SK-N-SH (cell line): ENCODE measurements at regions not wholly inside any gene's neighbourhood (a gene's known extent, or its start where the extent isn't known, plus 50 kb on each side); places are given as distances from the start of the nearest gene placed in this dataset.

ENCODE experiments used
- CTCF ChIA-PET: fragments of 300-600, 350-600 bp; formaldehyde crosslinking; extraction: SDS; loops from one replicate; lab custom pipeline; 2021; lab: Yijun Ruan, JAX
- POLR2A ChIA-PET: fragments of 350-600 bp; sonication (Branson Sonifier 250); formaldehyde crosslinking; extraction: SDS; loops from one replicate; lab custom pipeline; 2020; ENCODE audit warnings: antibody characterized with exemption, inconsistent platforms; lab: Yijun Ruan, JAX
- DNase-seq: peaks from one replicate; pipeline ENCODE4 v3.0.0; 2012
- H2AFZ ChIP-seq: fragments of 200-600 bp; sonication (generic); 2 replicates; pipeline ENCODE4 v1.8.1; 2016; ENCODE audit warnings: antibody characterized with exemption, mild to moderate bottlenecking, low read depth
- H3F3A ChIP-seq: fragments of 200-600 bp; sonication (generic); replicated peaks from 2 replicates; pipeline ENCODE3; 2016; ENCODE audit warnings: antibody characterized with exemption, mild to moderate bottlenecking; ENCODE audit not compliant: insufficient read depth
- H3K27ac ChIP-seq, 2 experiments: fragments of 200-500 bp in 1 of 2; fragments of 200-600 bp in 1 of 2; sonication (Bioruptor generic) in 1 of 2; sonication (generic), shearing (Covaris generic) in 1 of 2; 2 replicates each; pipeline versions ENCODE4 v1.5.1 to v1.6.1; 2014 to 2016; ENCODE audit warnings: low read depth in 2 of 2, inconsistent platforms in 1 of 2, low read length in 1 of 2, mild to moderate bottlenecking in 1 of 2, mixed read lengths in 1 of 2
- H3K27me3 ChIP-seq: fragments of 200-600 bp; sonication (generic), shearing (Covaris generic); 2 replicates; pipeline ENCODE4 v1.6.1; 2016; ENCODE audit warnings: mixed run types; ENCODE audit not compliant: insufficient read depth
- H3K36me3 ChIP-seq, 2 experiments: fragments of 200-500 bp in 1 of 2; fragments of 200-600 bp in 1 of 2; sonication (Bioruptor generic) in 1 of 2; sonication (generic) in 1 of 2; replicated peaks in 1 of 2; 2 replicates each; pipeline versions ENCODE3 to v1.5.1; 2014 to 2016; ENCODE audit warnings: low read length in 1 of 2, mild to moderate bottlenecking in 1 of 2; ENCODE audit not compliant: insufficient read depth in 2 of 2, control insufficient read depth in 1 of 2
- H3K4me1 ChIP-seq, 2 experiments: fragments of 200-500 bp in 1 of 2; fragments of 200-600 bp in 1 of 2; sonication (Bioruptor generic) in 1 of 2; sonication (generic), shearing (Covaris generic) in 1 of 2; 2 replicates each; pipeline versions ENCODE4 v1.5.1 to v1.6.1; 2014 to 2016; ENCODE audit warnings: low read depth in 1 of 2, low read length in 1 of 2, mixed run types in 1 of 2; ENCODE audit not compliant: insufficient read depth in 2 of 2, control insufficient read depth in 1 of 2
- H3K4me2 ChIP-seq: fragments of 200-600 bp; sonication (generic), shearing (Covaris generic); 2 replicates; pipeline ENCODE4 v1.6.1; 2017; ENCODE audit warnings: mixed run types
- H3K4me3 ChIP-seq, 2 experiments: fragments of 200-500 bp in 1 of 2; fragments of 200-600 bp in 1 of 2; sonication (Bioruptor generic) in 1 of 2; sonication (generic), shearing (Covaris generic) in 1 of 2; 2 replicates each; pipeline versions ENCODE4 v1.5.1 to v1.8.1; 2014 to 2016; ENCODE audit warnings: low read depth in 2 of 2, inconsistent platforms in 1 of 2, low read length in 1 of 2, mild to moderate bottlenecking in 1 of 2, mixed read lengths in 1 of 2, moderate library complexity in 1 of 2
- H3K79me2 ChIP-seq: fragments of 200-600 bp; sonication (generic); 2 replicates; pipeline ENCODE4 v1.8.1; 2017; ENCODE audit warnings: mild to moderate bottlenecking; ENCODE audit not compliant: insufficient read depth
- H3K9ac ChIP-seq: fragments of 200-600 bp; sonication (generic); 2 replicates; pipeline ENCODE4 v1.6.1; 2017; ENCODE audit warnings: mixed run types
- H3K9me2 ChIP-seq: fragments of 200-600 bp; sonication (generic); 2 replicates; pipeline ENCODE4 v1.6.1; 2017; ENCODE audit warnings: mixed run types
- H3K9me3 ChIP-seq: fragments of 200-600 bp; sonication (generic); 2 replicates; pipeline ENCODE4 v1.6.1; 2017; ENCODE audit warnings: mixed run types, mild to moderate bottlenecking, moderate library complexity
- H4K20me1 ChIP-seq: fragments of 200-600 bp; sonication (generic); 2 replicates; pipeline ENCODE4 v1.6.1; 2017; ENCODE audit warnings: mild to moderate bottlenecking, mixed run types; ENCODE audit not compliant: insufficient read depth
- CHD2 ChIP-seq: fragments of 150-350 bp; IDR thresholded peaks from 2 replicates; pipeline ENCODE4 v1.6.1; 2018; ENCODE audit warnings: low read length; ENCODE audit not compliant: partially characterized antibody
- CTCF ChIP-seq: fragments of 200-600 bp; sonication (generic); IDR thresholded peaks from 2 replicates; pipeline ENCODE4 v1.6.1; 2017; ENCODE audit warnings: antibody characterized with exemption, mild to moderate bottlenecking, moderate library complexity
- ELF1 ChIP-seq: IDR thresholded peaks from 2 replicates; pipeline ENCODE4 v1.4.0; 2012
- GATA2 ChIP-seq: sonication (generic); formaldehyde crosslinking; IDR thresholded peaks from 2 replicates; pipeline ENCODE4 v1.5.0; 2020; ENCODE audit warnings: mild to moderate bottlenecking, missing genetic modification reagents
- JUND ChIP-seq: IDR thresholded peaks from 2 replicates; pipeline ENCODE4 v1.4.0; 2012
- MXI1 ChIP-seq: IDR thresholded peaks from 2 replicates; pipeline ENCODE4 v1.6.1; 2012; ENCODE audit warnings: mild to moderate bottlenecking, low read depth, low read length, improper control_type of control experiment
- NFIC ChIP-seq: IDR thresholded peaks from 2 replicates; pipeline ENCODE4 v1.4.0; 2012; ENCODE audit warnings: borderline replicate concordance
- PBX3 ChIP-seq: IDR thresholded peaks from 2 replicates; pipeline ENCODE4; 2012
- RAD21 ChIP-seq: IDR thresholded peaks from 2 replicates; pipeline ENCODE4 v1.6.1; 2012; ENCODE audit warnings: mild to moderate bottlenecking, low read length
- RCOR1 ChIP-seq: fragments of 150-350 bp; IDR thresholded peaks from 2 replicates; pipeline ENCODE4 v1.6.1; 2017; ENCODE audit warnings: antibody characterized with exemption, low read length
- RFX5 ChIP-seq: IDR thresholded peaks from 2 replicates; pipeline ENCODE4 v1.6.1; 2012; ENCODE audit warnings: mild to moderate bottlenecking, improper control_type of control experiment, low read length
- SIN3A ChIP-seq: IDR thresholded peaks from 2 replicates; pipeline ENCODE4 v1.6.1; 2012; ENCODE audit warnings: low read depth, mild to moderate bottlenecking, low read length, moderate library complexity, borderline replicate concordance
- USF1 ChIP-seq: IDR thresholded peaks from 2 replicates; pipeline ENCODE4 v1.4.0; 2012; ENCODE audit warnings: low read depth, borderline replicate concordance
- WGBS: methylation state at CpG from one replicate; pipeline ENCODE4 v1.1.6; 2017; ENCODE audit warnings: low lambda C conversion rate; 5-methylcytosine and 5-hydroxymethylcytosine counted together
- TF ChIP-seq, protein P1 (sequence below): IDR thresholded peaks from 2 replicates; pipeline ENCODE4 v1.4.0; 2012; ENCODE audit warnings: low read depth, borderline replicate concordance
- TF ChIP-seq, protein P2 (sequence below): IDR thresholded peaks from 2 replicates; pipeline ENCODE4 v1.4.0; 2012; ENCODE audit warnings: low read depth
- TF ChIP-seq, protein P3 (sequence below): IDR thresholded peaks from 2 replicates; pipeline ENCODE4 v1.6.1; 2012; ENCODE audit warnings: mild to moderate bottlenecking, low read depth, low read length, moderate library complexity
- TF ChIP-seq, protein P4 (sequence below): fragments of 150-350 bp; IDR thresholded peaks from 2 replicates; pipeline ENCODE4 v1.6.1; 2016; ENCODE audit warnings: mild to moderate bottlenecking, low read depth, low read length

DNA sequence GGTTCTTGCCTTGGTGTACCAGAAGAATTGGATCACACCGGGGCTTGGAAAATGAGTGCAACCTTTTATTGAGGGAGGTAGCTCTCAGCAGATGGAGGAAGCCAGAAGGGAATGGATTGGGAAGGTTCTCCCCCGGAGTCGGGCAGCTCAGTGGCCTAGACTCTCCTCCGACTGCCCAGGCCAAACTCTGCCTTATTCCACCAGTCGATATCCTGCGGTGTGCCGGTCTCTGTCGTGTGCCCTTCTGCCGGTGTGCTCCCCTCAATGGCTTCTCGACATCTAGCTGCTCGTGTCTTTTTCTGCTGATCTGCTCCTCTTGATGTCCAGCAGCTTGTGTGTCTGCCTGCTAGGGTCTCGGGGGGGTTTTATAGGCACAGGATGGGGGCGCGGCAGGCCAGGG lies 87.4 kb upstream of the CCL21 start:
- no peak for TF ChIP-seq CHD2
- Histone ChIP-seq H4K20me1 (no peaks in the 10 kb centered on the region), H3K9ac (no peak overlapping the region), H3F3A (no peaks in the 10 kb centered on the region), H3K4me1 (no peaks in the 10 kb centered on the region), H3K27me3 (peaks cover 11% of the 10 kb centered on the region), H3K36me3 (no peaks in the 10 kb centered on the region), H3K9me3 (no peaks in the 10 kb centered on the region), H3K9me2 (no peaks in the 10 kb centered on the region), H3K4me2 (no peak overlapping the region), H3K79me2 (no peaks in the 10 kb centered on the region), H3K27ac (no peak overlapping the region), H3K4me3 (no peak overlapping the region), H2AFZ (no peak overlapping the region)
- DNase-seq: no peak
- CTCF ChIA-PET: interaction anchor here (0.9 to 1.4 kb wide), 4 partner anchors 13 to 95 kb away, joined by 3 to 4 read pairs (median 3); no protein-coding TSS in a partner anchor
- POLR2A ChIA-PET: no interaction called here
- 38% methylated on average over 12 of the region's 14 CpGs for WGBS

GRCh38 chr9:34796924-34797323 lies 87.0 kb upstream of the CCL21 start:
- DNase-seq: no peak
- Histone ChIP-seq H3K4me3 (no peak overlapping the region), H3K9ac (no peak overlapping the region), H3K27ac (no peak overlapping the region), H3K4me2 (no peak overlapping the region), H3F3A (no peaks in the 10 kb centered on the region), H2AFZ (no peak overlapping the region), H3K9me3 (no peaks in the 10 kb centered on the region), H3K27me3 (peaks cover 11% of the 10 kb centered on the region), H3K9me2 (no peaks in the 10 kb centered on the region), H3K36me3 (no peaks in the 10 kb centered on the region), H4K20me1 (no peaks in the 10 kb centered on the region), H3K4me1 (no peaks in the 10 kb centered on the region), H3K79me2 (no peaks in the 10 kb centered on the region)
- CTCF ChIA-PET: interaction anchor here (0.9 to 1.4 kb wide), 5 partner anchors 12 to 95 kb away, joined by 3 to 4 read pairs (median 3); no protein-coding TSS in a partner anchor
- POLR2A ChIA-PET: no interaction called here
- 21% methylated on average over 6 of the region's 7 CpGs for WGBS
- TF ChIP-seq CHD2: no peak
- TF ChIP-seq, protein P1, sequence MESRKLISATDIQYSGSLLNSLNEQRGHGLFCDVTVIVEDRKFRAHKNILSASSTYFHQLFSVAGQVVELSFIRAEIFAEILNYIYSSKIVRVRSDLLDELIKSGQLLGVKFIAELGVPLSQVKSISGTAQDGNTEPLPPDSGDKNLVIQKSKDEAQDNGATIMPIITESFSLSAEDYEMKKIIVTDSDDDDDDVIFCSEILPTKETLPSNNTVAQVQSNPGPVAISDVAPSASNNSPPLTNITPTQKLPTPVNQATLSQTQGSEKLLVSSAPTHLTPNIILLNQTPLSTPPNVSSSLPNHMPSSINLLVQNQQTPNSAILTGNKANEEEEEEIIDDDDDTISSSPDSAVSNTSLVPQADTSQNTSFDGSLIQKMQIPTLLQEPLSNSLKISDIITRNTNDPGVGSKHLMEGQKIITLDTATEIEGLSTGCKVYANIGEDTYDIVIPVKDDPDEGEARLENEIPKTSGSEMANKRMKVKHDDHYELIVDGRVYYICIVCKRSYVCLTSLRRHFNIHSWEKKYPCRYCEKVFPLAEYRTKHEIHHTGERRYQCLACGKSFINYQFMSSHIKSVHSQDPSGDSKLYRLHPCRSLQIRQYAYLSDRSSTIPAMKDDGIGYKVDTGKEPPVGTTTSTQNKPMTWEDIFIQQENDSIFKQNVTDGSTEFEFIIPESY: no peak
- TF ChIP-seq RFX5: no peak
- TF ChIP-seq SIN3A: no peak
- no peak for TF ChIP-seq CTCF
- TF ChIP-seq ELF1: no peak
- TF ChIP-seq NFIC: no peak
- no peak for TF ChIP-seq MXI1
- TF ChIP-seq, protein P2, sequence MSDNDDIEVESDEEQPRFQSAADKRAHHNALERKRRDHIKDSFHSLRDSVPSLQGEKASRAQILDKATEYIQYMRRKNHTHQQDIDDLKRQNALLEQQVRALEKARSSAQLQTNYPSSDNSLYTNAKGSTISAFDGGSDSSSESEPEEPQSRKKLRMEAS: no peak
- TF ChIP-seq, protein P3, sequence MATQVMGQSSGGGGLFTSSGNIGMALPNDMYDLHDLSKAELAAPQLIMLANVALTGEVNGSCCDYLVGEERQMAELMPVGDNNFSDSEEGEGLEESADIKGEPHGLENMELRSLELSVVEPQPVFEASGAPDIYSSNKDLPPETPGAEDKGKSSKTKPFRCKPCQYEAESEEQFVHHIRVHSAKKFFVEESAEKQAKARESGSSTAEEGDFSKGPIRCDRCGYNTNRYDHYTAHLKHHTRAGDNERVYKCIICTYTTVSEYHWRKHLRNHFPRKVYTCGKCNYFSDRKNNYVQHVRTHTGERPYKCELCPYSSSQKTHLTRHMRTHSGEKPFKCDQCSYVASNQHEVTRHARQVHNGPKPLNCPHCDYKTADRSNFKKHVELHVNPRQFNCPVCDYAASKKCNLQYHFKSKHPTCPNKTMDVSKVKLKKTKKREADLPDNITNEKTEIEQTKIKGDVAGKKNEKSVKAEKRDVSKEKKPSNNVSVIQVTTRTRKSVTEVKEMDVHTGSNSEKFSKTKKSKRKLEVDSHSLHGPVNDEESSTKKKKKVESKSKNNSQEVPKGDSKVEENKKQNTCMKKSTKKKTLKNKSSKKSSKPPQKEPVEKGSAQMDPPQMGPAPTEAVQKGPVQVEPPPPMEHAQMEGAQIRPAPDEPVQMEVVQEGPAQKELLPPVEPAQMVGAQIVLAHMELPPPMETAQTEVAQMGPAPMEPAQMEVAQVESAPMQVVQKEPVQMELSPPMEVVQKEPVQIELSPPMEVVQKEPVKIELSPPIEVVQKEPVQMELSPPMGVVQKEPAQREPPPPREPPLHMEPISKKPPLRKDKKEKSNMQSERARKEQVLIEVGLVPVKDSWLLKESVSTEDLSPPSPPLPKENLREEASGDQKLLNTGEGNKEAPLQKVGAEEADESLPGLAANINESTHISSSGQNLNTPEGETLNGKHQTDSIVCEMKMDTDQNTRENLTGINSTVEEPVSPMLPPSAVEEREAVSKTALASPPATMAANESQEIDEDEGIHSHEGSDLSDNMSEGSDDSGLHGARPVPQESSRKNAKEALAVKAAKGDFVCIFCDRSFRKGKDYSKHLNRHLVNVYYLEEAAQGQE: no peak
- TF ChIP-seq RCOR1: no peak
- TF ChIP-seq PBX3: no peak
- no peak for TF ChIP-seq JUND
- TF ChIP-seq, protein P4, sequence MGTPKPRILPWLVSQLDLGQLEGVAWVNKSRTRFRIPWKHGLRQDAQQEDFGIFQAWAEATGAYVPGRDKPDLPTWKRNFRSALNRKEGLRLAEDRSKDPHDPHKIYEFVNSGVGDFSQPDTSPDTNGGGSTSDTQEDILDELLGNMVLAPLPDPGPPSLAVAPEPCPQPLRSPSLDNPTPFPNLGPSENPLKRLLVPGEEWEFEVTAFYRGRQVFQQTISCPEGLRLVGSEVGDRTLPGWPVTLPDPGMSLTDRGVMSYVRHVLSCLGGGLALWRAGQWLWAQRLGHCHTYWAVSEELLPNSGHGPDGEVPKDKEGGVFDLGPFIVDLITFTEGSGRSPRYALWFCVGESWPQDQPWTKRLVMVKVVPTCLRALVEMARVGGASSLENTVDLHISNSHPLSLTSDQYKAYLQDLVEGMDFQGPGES: no peak
- TF ChIP-seq USF1: no peak
- no peak for TF ChIP-seq GATA2 (CRISPR knock-in tag)
- TF ChIP-seq RAD21: no peak
